Neural cell (in vitro differentiated cells): ENCODE measurements at regions not wholly inside any gene's neighbourhood (a gene's known extent, or its start where the extent isn't known, plus 50 kb on each side); places are given as distances from the start of the nearest gene placed in this dataset.
"Not testable (repeated sequence)": the region's sequence is repeated elsewhere in the genome, so short reads cannot be mapped to it uniquely, and the experiment has no call there.

Experiments used
- H2AFZ ChIP-seq: fragments of 200-600, 300-800 bp; sonication (generic), shearing (Covaris generic); 2 replicates; pipeline ENCODE4 v1.6.0; 2014; ENCODE audit warnings: low read depth, mild to moderate bottlenecking, antibody characterized with exemption, low read length, moderate library complexity
- H3F3A ChIP-seq: fragments of 200-600 bp; shearing (Covaris generic); 2 replicates; pipeline ENCODE4 v1.6.1; 2016; ENCODE audit warnings: mild to moderate bottlenecking, moderate library complexity, mixed read lengths, antibody characterized with exemption, low read length; ENCODE audit not compliant: insufficient read depth, poor library complexity, severe bottlenecking
- H3K27ac ChIP-seq: fragments of 200-600, 300-800 bp; sonication (generic), shearing (Covaris generic); 2 replicates; pipeline ENCODE4 v1.5.1; 2014; ENCODE audit warnings: mild to moderate bottlenecking, low read length, moderate library complexity
- H3K27me3 ChIP-seq: fragments of 300-800, 200-600 bp; sonication (generic), shearing (Covaris generic); 2 replicates; pipeline ENCODE4 v1.6.0; 2014; ENCODE audit warnings: mild to moderate bottlenecking, low read depth, low read length, moderate library complexity; ENCODE audit not compliant: insufficient read depth
- H3K36me3 ChIP-seq: fragments of 300-800, 200-600 bp; sonication (generic), shearing (Covaris generic); 2 replicates; pipeline ENCODE4 v1.5.1; 2014; ENCODE audit warnings: mild to moderate bottlenecking, antibody characterized with exemption, low read length, moderate library complexity; ENCODE audit not compliant: insufficient read depth
- H3K4me2 ChIP-seq: fragments of 300-800, 200-600 bp; sonication (generic), shearing (Covaris generic); 2 replicates; pipeline ENCODE4 v1.6.0; 2014; ENCODE audit warnings: mild to moderate bottlenecking, low read length
- H3K4me3 ChIP-seq: fragments of 300-800, 200-600 bp; sonication (generic), shearing (Covaris generic); 2 replicates; pipeline ENCODE4 v1.5.1; 2014; ENCODE audit warnings: mild to moderate bottlenecking, low read length, moderate library complexity
- H3K79me2 ChIP-seq: fragments of 200-600 bp; shearing (Covaris generic); replicated peaks from 2 replicates; pipeline ENCODE4 v1.6.0; 2014; ENCODE audit warnings: mild to moderate bottlenecking, low read length, moderate library complexity; ENCODE audit not compliant: insufficient read depth
- H3K9ac ChIP-seq: fragments of 300-800, 200-600 bp; sonication (generic), shearing (Covaris generic); 2 replicates; pipeline ENCODE4 v1.6.1; 2016; ENCODE audit warnings: mild to moderate bottlenecking, low read length, mixed read lengths
- H3K9me2 ChIP-seq: fragments of 200-600 bp; shearing (Covaris generic); 2 replicates; pipeline ENCODE4 v1.6.1; 2016; ENCODE audit warnings: mild to moderate bottlenecking, low read length, mixed read lengths; ENCODE audit not compliant: insufficient read depth
- H3K9me3 ChIP-seq: fragments of 200-600, 300-800 bp; sonication (generic), shearing (Covaris generic); 2 replicates; pipeline ENCODE4 v1.6.1; 2016; ENCODE audit warnings: mild to moderate bottlenecking, mixed run types, low read length, moderate library complexity, mixed read lengths
- H4K20me1 ChIP-seq: fragments of 200-600 bp; shearing (Covaris generic); 2 replicates; pipeline ENCODE4 v1.6.1; 2016; ENCODE audit warnings: mild to moderate bottlenecking, mixed run types; ENCODE audit not compliant: insufficient read depth
- EP300 ChIP-seq: fragments of 450-650 bp; conservative IDR thresholded peaks from 2 replicates; pipeline ENCODE4 v1.6.1; 2014; ENCODE audit warnings: antibody characterized with exemption, mild to moderate bottlenecking, moderate library complexity; ENCODE audit not compliant: poor library complexity, severe bottlenecking
- EZH2 ChIP-seq: fragments of 200-600, 300-800 bp; shearing (Covaris generic), sonication (generic); IDR thresholded peaks from 2 replicates; pipeline ENCODE4 v1.6.1; 2014; ENCODE audit warnings: antibody characterized with exemption, low read length, borderline replicate concordance, mild to moderate bottlenecking; ENCODE audit not compliant: insufficient read depth, poor library complexity, severe bottlenecking
- MXI1 ChIP-seq: fragments of 450-650 bp; conservative IDR thresholded peaks from 2 replicates; pipeline ENCODE4 v1.6.1; 2014; ENCODE audit warnings: antibody characterized with exemption, mild to moderate bottlenecking; ENCODE audit not compliant: poor library complexity, severe bottlenecking
- POLR2AphosphoS5 ChIP-seq: IDR thresholded peaks from 2 replicates; pipeline ENCODE4 v1.6.1; 2012
- RAD21 ChIP-seq: fragments of 450-650 bp; conservative IDR thresholded peaks from 2 replicates; pipeline ENCODE4 v1.6.1; 2014; ENCODE audit warnings: antibody characterized with exemption, mild to moderate bottlenecking, moderate library complexity
- REST ChIP-seq: IDR thresholded peaks from 2 replicates; pipeline ENCODE4 v1.6.1; 2012; ENCODE audit warnings: borderline replicate concordance
- SMC3 ChIP-seq: fragments of 450-650 bp; conservative IDR thresholded peaks from 2 replicates; pipeline ENCODE4 v1.6.1; 2014; ENCODE audit warnings: antibody characterized with exemption, mild to moderate bottlenecking, moderate library complexity; ENCODE audit not compliant: poor library complexity
- TAF1 ChIP-seq: IDR thresholded peaks from 2 replicates; pipeline ENCODE4 v1.6.1; 2012; ENCODE audit warnings: low read depth
- TF ChIP-seq, protein P1 (sequence below): fragments of 450-650 bp; IDR thresholded peaks from 2 replicates; pipeline ENCODE4 v1.5.1; 2014; ENCODE audit warnings: antibody characterized with exemption, mild to moderate bottlenecking, moderate library complexity; ENCODE audit not compliant: poor library complexity, severe bottlenecking

GRCh38 chr12:107859367-107859766 is 84.9 kb downstream of the ASCL4 start (continued):
- TF ChIP-seq, protein P1, sequence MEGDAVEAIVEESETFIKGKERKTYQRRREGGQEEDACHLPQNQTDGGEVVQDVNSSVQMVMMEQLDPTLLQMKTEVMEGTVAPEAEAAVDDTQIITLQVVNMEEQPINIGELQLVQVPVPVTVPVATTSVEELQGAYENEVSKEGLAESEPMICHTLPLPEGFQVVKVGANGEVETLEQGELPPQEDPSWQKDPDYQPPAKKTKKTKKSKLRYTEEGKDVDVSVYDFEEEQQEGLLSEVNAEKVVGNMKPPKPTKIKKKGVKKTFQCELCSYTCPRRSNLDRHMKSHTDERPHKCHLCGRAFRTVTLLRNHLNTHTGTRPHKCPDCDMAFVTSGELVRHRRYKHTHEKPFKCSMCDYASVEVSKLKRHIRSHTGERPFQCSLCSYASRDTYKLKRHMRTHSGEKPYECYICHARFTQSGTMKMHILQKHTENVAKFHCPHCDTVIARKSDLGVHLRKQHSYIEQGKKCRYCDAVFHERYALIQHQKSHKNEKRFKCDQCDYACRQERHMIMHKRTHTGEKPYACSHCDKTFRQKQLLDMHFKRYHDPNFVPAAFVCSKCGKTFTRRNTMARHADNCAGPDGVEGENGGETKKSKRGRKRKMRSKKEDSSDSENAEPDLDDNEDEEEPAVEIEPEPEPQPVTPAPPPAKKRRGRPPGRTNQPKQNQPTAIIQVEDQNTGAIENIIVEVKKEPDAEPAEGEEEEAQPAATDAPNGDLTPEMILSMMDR: no peak
- TF ChIP-seq RAD21 (no peak), POLR2AphosphoS5 (no peak)

- no peaks in the 10 kb centered on the region for H3K79me2 ChIP-seq
- H3K4me2 ChIP-seq: peak overlapping the region; percentile 30
- no peaks in the 10 kb centered on the region for H3K9me2 ChIP-seq
- no peak overlapping the region for H3K9ac ChIP-seq
- H3K27me3 ChIP-seq: peaks cover 34% of the 10 kb centered on the region
- H3K9me3 ChIP-seq: no peaks in the 10 kb centered on the region
- no peaks in the 10 kb centered on the region for H4K20me1 ChIP-seq
- no peak overlapping the region for H2AFZ ChIP-seq
- H3K4me3 ChIP-seq: peak overlapping the region; percentile 64
- no peak overlapping the region for H3K27ac ChIP-seq
- H3K36me3 ChIP-seq: no peaks in the 10 kb centered on the region
- TF ChIP-seq POLR2AphosphoS5 (no peak), SMC3 (no peak), EZH2 (no peak), MXI1 (no peak), EP300 (no peak), TAF1 (no peak), REST (no peak), RAD21 (no peak)
- TF ChIP-seq, protein P1: no peak
- no peaks in the 10 kb centered on the region for H3F3A ChIP-seq
These were observed 89.7 kb downstream of the ASCL4 start for GRCh38 chr12:107864235-107864634.

DNA sequence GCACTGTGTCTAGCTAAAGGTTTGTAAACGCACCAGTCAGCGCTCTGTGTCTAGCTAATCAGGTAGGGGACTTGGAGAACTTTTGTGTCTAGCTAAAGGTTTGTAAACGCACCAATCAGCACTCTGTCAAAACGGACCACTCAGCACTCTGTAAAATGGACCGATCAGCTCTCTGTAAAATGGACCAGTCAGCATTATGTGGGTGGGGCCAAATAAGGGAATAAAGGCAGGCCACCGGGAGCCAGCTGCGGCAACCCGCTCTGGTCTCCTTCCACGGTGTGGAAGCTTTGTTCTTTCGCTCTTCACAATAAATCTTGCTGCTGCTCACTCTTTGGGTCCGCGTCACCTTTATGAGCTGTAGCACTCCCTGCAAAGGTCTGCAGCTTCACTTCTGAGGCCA is 90.2 kb downstream of the ASCL4 start:
- not testable (repeated sequence) for H3K9me3 ChIP-seq, H3K9me2 ChIP-seq, H3F3A ChIP-seq, H3K79me2 ChIP-seq, H3K36me3 ChIP-seq, H3K4me2 ChIP-seq, H3K27ac ChIP-seq, H4K20me1 ChIP-seq, H2AFZ ChIP-seq, H3K9ac ChIP-seq
- H3K4me3 ChIP-seq: peak overlapping the region; percentile 64
- peaks cover 34% of the 10 kb centered on the region for H3K27me3 ChIP-seq
